Gastrocnemius medialis (tissue), 4 donors: ENCODE measurements at regions not wholly inside any gene's neighbourhood (a gene's known extent, or its start where the extent isn't known, plus 50 kb on each side); places are given as distances from the start of the nearest gene placed in this dataset.
"Not testable (repeated sequence)": the region's sequence is repeated elsewhere in the genome, so short reads cannot be mapped to it uniquely, and the experiment has no call there.

Source experiments
- ATAC-seq, 2 donors: fragments of 150-250 bp; one replicate each; pipeline ENCODE4 v1.9.1; 2016
- DNase-seq, 2 donors: peaks; one replicate each; pipeline ENCODE4 v3.0.0-alpha.2; 2019
- H3K27ac ChIP-seq, 4 donors: fragments of 200-600 bp; sonication (generic); 1 replicate in 1 of 4; 2 replicates in 3 of 4; pipeline ENCODE4 v1.5.1; 2016 to 2018; ENCODE audit warnings: mild to moderate bottlenecking in 2 of 4, moderate library complexity in 1 of 4
- H3K27me3 ChIP-seq, 3 donors: fragments of 200-600 bp; sonication (generic) in 2 of 3; 1 replicate in 1 of 3; 2 replicates in 2 of 3; pipeline versions ENCODE4 v1.5.1 to v1.6.0; 2016 to 2019; ENCODE audit warnings: mild to moderate bottlenecking in 1 of 3, moderate library complexity in 1 of 3
- H3K36me3 ChIP-seq, 2 donors: fragments of 200-600 bp; sonication (generic) in 1 of 2; one replicate each; pipeline ENCODE4 v1.5.1; 2017 to 2018
- H3K4me1 ChIP-seq, 2 donors: fragments of 200-600 bp; sonication (generic) in 1 of 2; one replicate each; pipeline ENCODE4 v1.5.1; 2016 to 2017; ENCODE audit warnings: mild to moderate bottlenecking in 2 of 2
- H3K4me3 ChIP-seq, 4 donors: fragments of 200-600 bp; sonication (generic) in 3 of 4; 1 replicate in 1 of 4; 2 replicates in 3 of 4; pipeline ENCODE4 v1.5.1; 2016 to 2019; ENCODE audit warnings: mild to moderate bottlenecking in 2 of 4
- H3K9me3 ChIP-seq, 3 donors: fragments of 200-600 bp; sonication (generic) in 2 of 3; 1 replicate in 1 of 3; 2 replicates in 2 of 3; pipeline ENCODE4 v1.5.1; 2016 to 2019
- CTCF ChIP-seq, 5 experiments: fragments of 450-650 bp in 3 of 5; fragments of 200-600 bp in 2 of 5; sonication (generic) in 2 of 5; IDR thresholded peaks in 4 of 5; conservative IDR thresholded peaks in 1 of 5; 1 replicate in 4 of 5; 2 replicates in 1 of 5; pipeline ENCODE4 v1.5.1; 2016 to 2019; ENCODE audit warnings: antibody characterized with exemption in 5 of 5, mild to moderate bottlenecking in 3 of 5, moderate library complexity in 3 of 5
- POLR2A ChIP-seq, 2 donors: fragments of 450-650 bp; IDR thresholded peaks; one replicate each; pipeline ENCODE4 v1.6.1; 2017; ENCODE audit warnings: antibody characterized with exemption in 2 of 2, mild to moderate bottlenecking in 2 of 2, moderate library complexity in 2 of 2
- in situ Hi-C, 4 donors: fragments of 200-750 bp; cut with MboI; loops; one replicate each; pipeline versions ENCODE4 v1.15.0 to v1.8.0; 2017; ENCODE audit warnings: low sequenced_read_pairs in 4 of 4
- intact Hi-C: fragments of 100-400 bp; cut with DNase I; formaldehyde crosslinking; loops from one replicate; pipeline ENCODE4 v1.15.1; 2023; ENCODE audit warnings: low total_unique reads

- ATAC-seq (peak; percentile 64), DNase-seq (no peak)
- H3K4me1 ChIP-seq: peaks cover 0 to 7% of the 10 kb centered on the region in 2 donors
- no peak for TF ChIP-seq CTCF (IDR thresholded peaks at IDR 0.05 in 4 of 5, conservative IDR thresholded peaks at IDR 0.05 in 1 of 5)
- TF ChIP-seq POLR2A (IDR thresholded peaks at IDR 0.05): no peak
- in situ Hi-C loops (loop anchor here in 2 of 4 donors (10.0 kb wide), 1 partner anchor 620 kb away; no protein-coding TSS in a partner anchor), intact Hi-C loops (loop anchor here (5.0 kb wide), 1 partner anchor 623 kb away; no protein-coding TSS in a partner anchor)
- no peaks in the 10 kb centered on the region for H3K36me3 ChIP-seq
- H3K9me3 ChIP-seq: no peaks in the 10 kb centered on the region
- H3K4me3 ChIP-seq: no peak overlapping the region
- H3K27ac ChIP-seq: peak overlapping the region; percentile 6 to 63 (median 37)
- no peaks in the 10 kb centered on the region for H3K27me3 ChIP-seq
These were observed 166.9 kb upstream of the GK2 start for GRCh38 chr4:79574741-79575451.

DNA sequence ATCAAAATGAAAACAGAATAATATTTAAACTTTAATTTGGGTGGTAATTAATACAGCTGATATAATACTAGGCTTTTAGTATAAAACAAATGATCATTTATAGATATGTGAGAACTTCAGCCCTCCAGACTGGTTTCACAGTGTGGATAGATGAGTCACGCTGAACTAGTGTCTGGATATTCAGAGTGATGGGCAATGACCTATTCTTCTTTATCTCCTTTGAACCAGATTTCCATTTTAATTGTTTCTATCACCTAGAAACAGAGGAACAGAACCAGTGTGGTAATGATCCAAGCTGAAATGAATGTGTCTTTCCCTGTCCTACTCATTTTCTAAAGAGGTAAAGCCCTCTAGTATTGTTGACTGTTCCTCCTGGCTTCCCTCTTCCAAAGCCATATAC lies 155.2 kb upstream of the GK2 start:
- H3K27me3 ChIP-seq: no peaks in the 10 kb centered on the region
- no peak overlapping the region for H3K4me3 ChIP-seq
- no peak for ATAC-seq
- H3K4me1 ChIP-seq: no peaks in the 10 kb centered on the region
- intact Hi-C loops (no loop called here), in situ Hi-C loops (no loop called here)
- no peaks in the 10 kb centered on the region for H3K36me3 ChIP-seq
- no peak for DNase-seq
- TF ChIP-seq POLR2A (IDR thresholded peaks at IDR 0.05) (no peak), CTCF (IDR thresholded peaks at IDR 0.05 in 4 of 5, conservative IDR thresholded peaks at IDR 0.05 in 1 of 5) (no peak)
- H3K9me3 ChIP-seq: no peaks in the 10 kb centered on the region
- H3K27ac ChIP-seq: no peak overlapping the region

DNA sequence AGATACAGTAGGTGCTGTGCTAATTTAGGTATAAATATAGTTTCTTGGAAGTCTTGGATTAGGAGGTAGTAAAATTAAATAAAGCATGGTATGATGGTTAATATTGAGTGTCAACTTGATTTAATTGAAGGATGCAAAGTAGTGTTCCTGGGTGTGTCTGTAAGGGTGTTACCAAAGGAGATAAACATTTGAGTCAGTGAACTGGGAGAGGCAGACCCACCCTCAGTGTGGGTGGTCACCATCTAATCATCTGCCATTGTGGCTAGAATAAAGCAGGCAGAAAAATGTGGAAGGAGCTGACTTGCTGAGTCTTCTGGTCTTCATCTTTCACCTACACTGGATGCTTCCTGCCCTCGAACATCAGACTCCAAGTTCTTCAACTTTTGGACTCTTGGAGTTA lies 153.7 kb upstream of the GK2 start:
- Histone ChIP-seq H3K4me3 (no peak overlapping the region), H3K4me1 (no peaks in the 10 kb centered on the region), H3K36me3 (no peaks in the 10 kb centered on the region), H3K27ac (no peak overlapping the region), H3K27me3 (no peaks in the 10 kb centered on the region), H3K9me3 (no peaks in the 10 kb centered on the region)
- TF ChIP-seq POLR2A (IDR thresholded peaks at IDR 0.05) (no peak), CTCF (IDR thresholded peaks at IDR 0.05 in 4 of 5, conservative IDR thresholded peaks at IDR 0.05 in 1 of 5) (no peak)
- intact Hi-C loops: no loop called here
- DNase-seq (no peak), ATAC-seq (no peak)
- in situ Hi-C loops: no loop called here

GRCh38 chr4:79559398-79559797 lies 151.4 kb upstream of the GK2 start:
- ATAC-seq, H3K27me3 ChIP-seq, in situ Hi-C loops, H3K9me3 ChIP-seq, H3K27ac ChIP-seq, intact Hi-C loops, H3K36me3 ChIP-seq, DNase-seq, H3K4me1 ChIP-seq, H3K4me3 ChIP-seq: not testable (repeated sequence)

- TF ChIP-seq POLR2A (IDR thresholded peaks at IDR 0.05) (no peak), CTCF (IDR thresholded peaks at IDR 0.05 in 4 of 5, conservative IDR thresholded peaks at IDR 0.05 in 1 of 5) (no peak)
- Histone ChIP-seq H3K27me3 (no peaks in the 10 kb centered on the region), H3K9me3 (no peaks in the 10 kb centered on the region), H3K36me3 (no peaks in the 10 kb centered on the region), H3K4me1 (no peaks in the 10 kb centered on the region), H3K4me3 (no peak overlapping the region), H3K27ac (no peak overlapping the region)
- in situ Hi-C loops (no loop called here), intact Hi-C loops (no loop called here)
- DNase-seq (no peak), ATAC-seq (no peak)
These were observed 144.3 kb upstream of the GK2 start for GRCh38 chr4:79552311-79552710.
